GM19397 (cell line): ENCODE measurements at regions not wholly inside any gene's neighbourhood (a gene's known extent, or its start where the extent isn't known, plus 50 kb on each side); places are given as distances from the start of the nearest gene placed in this dataset.
"Not testable (repeated sequence)": the region's sequence is repeated elsewhere in the genome, so short reads cannot be mapped to it uniquely, and the experiment has no call there.

Experiments
- ATAC-seq: cut with Tn5 transposase; IDR thresholded peaks from one replicate; pipeline ENCODE4 v1.9.1; 2021; ENCODE audit warnings: mild to moderate bottlenecking, moderate library complexity; ENCODE audit not compliant: unreplicated experiment

- no peak for ATAC-seq
These were observed 114.0 kb upstream of the FRG1 start for GRCh38 chr4:189826657-189827056.

- ATAC-seq, result no peak
These were observed 112.5 kb upstream of the FRG1 start for GRCh38 chr4:189828081-189828697.

- no peak for ATAC-seq
These were observed 108.1 kb upstream of the FRG1 start for GRCh38 chr4:189832528-189832927.

GRCh38 chr4:189834616-189835015, 106.1 kb upstream of the FRG1 start:
- ATAC-seq, result no peak

- no peak for ATAC-seq
These were observed 105.2 kb upstream of the FRG1 start for GRCh38 chr4:189835505-189835904.

- no peak for ATAC-seq
These were observed 103.2 kb upstream of the FRG1 start for GRCh38 chr4:189837471-189837870.

GRCh38 chr4:189838821-189839497, 101.7 kb upstream of the FRG1 start:
- no peak for ATAC-seq

- ATAC-seq, result no peak
These were observed 100.3 kb upstream of the FRG1 start for GRCh38 chr4:189840356-189840755.

- no peak for ATAC-seq
These were observed 97.2 kb upstream of the FRG1 start for GRCh38 chr4:189843413-189844009.

- no peak for ATAC-seq
These were observed 95.4 kb upstream of the FRG1 start for GRCh38 chr4:189845145-189845846.

GRCh38 chr4:189846094-189846493, 94.6 kb upstream of the FRG1 start:
- ATAC-seq, result not testable (repeated sequence)

- not testable (repeated sequence) for ATAC-seq
These were observed 94.1 kb upstream of the FRG1 start for GRCh38 chr4:189846608-189847007.

- not testable (repeated sequence) for ATAC-seq
These were observed 92.0 kb upstream of the FRG1 start for GRCh38 chr4:189848672-189849071.

GRCh38 chr4:189850239-189850856, 90.3 kb upstream of the FRG1 start:
- peak; percentile 82 for ATAC-seq

GRCh38 chr4:189858435-189858834, 82.2 kb upstream of the FRG1 start:
- ATAC-seq, result no peak

GRCh38 chr4:189861101-189861500, 79.6 kb upstream of the FRG1 start:
- no peak for ATAC-seq

- no peak for ATAC-seq
These were observed 71.4 kb upstream of the FRG1 start for GRCh38 chr4:189869236-189869635.

- no peak for ATAC-seq
These were observed 70.0 kb upstream of the FRG1 start for GRCh38 chr4:189870511-189871234.

- ATAC-seq, result no peak
These were observed 66.1 kb upstream of the FRG1 start for GRCh38 chr4:189874591-189874990.

GRCh38 chr4:189881190-189881589, 59.5 kb upstream of the FRG1 start:
- not testable (repeated sequence) for ATAC-seq

GRCh38 chr4:189888407-189888806, 52.3 kb upstream of the FRG1 start:
- not testable (repeated sequence) for ATAC-seq
